H9 (cell line): ENCODE measurements at regions not wholly inside any gene's neighbourhood (a gene's known extent, or its start where the extent isn't known, plus 50 kb on each side); places are given as distances from the start of the nearest gene placed in this dataset.

Source experiments
- DNase-seq: peaks from one replicate; pipeline ENCODE4 v3.0.0-alpha.2; 2017
- H2AFZ ChIP-seq: one replicate; pipeline ENCODE4 v1.6.1; 2013; ENCODE audit warnings: mild to moderate bottlenecking, low read length, control low read depth, moderate library complexity
- H2AK5ac ChIP-seq: 2 replicates; pipeline ENCODE4 v1.6.1; 2013; ENCODE audit warnings: low read length, control low read depth, mixed read lengths; ENCODE audit not compliant: insufficient read length
- H2BK120ac ChIP-seq: one replicate; pipeline ENCODE4 v1.6.1; 2013; ENCODE audit warnings: low read depth, mild to moderate bottlenecking, low read length, control low read depth, inconsistent platforms; ENCODE audit not compliant: poor library complexity, severe bottlenecking
- H2BK12ac ChIP-seq: 2 replicates; pipeline ENCODE4 v1.6.1; 2013; ENCODE audit warnings: low read length, control low read depth, mixed read lengths, low read depth; ENCODE audit not compliant: insufficient read length
- H2BK15ac ChIP-seq: 2 replicates; pipeline ENCODE4 v1.6.1; 2013; ENCODE audit warnings: low read depth, low read length, control low read depth
- H2BK20ac ChIP-seq: one replicate; pipeline ENCODE4 v1.6.1; 2013; ENCODE audit warnings: low read depth, mild to moderate bottlenecking, low read length, control low read depth, inconsistent platforms; ENCODE audit not compliant: poor library complexity, severe bottlenecking
- H2BK5ac ChIP-seq: 2 replicates; pipeline ENCODE4 v1.6.1; 2013; ENCODE audit warnings: low read length, control low read depth, mixed read lengths; ENCODE audit not compliant: insufficient read length
- H3K14ac ChIP-seq: 2 replicates; pipeline ENCODE4 v1.6.1; 2013; ENCODE audit warnings: low read length, control low read depth; ENCODE audit not compliant: insufficient read depth
- H3K18ac ChIP-seq: 2 replicates; pipeline ENCODE4 v1.6.1; 2013; ENCODE audit warnings: low read depth, mild to moderate bottlenecking, mixed read lengths, low read length, control low read depth; ENCODE audit not compliant: insufficient read length
- H3K23ac ChIP-seq: 2 replicates; pipeline ENCODE4 v1.6.1; 2013; ENCODE audit warnings: low read length, control low read depth, mixed read lengths, low read depth; ENCODE audit not compliant: insufficient read length
- H3K23me2 ChIP-seq: 2 replicates; pipeline ENCODE4 v1.6.1; 2013; ENCODE audit warnings: low read depth, mild to moderate bottlenecking, mixed read lengths, low read length, control low read depth; ENCODE audit not compliant: insufficient read length, poor library complexity, severe bottlenecking
- H3K27ac ChIP-seq: 2 replicates; pipeline ENCODE4 v1.5.1; 2013; ENCODE audit warnings: low read length, control low read depth, mixed read lengths, low read depth; ENCODE audit not compliant: insufficient read length
- H3K27me3 ChIP-seq: 2 replicates; pipeline ENCODE4 v1.6.1; 2013; ENCODE audit warnings: low read length, control low read depth, inconsistent platforms; ENCODE audit not compliant: insufficient read depth
- H3K4ac ChIP-seq: 2 replicates; pipeline ENCODE4 v1.6.1; 2013; ENCODE audit warnings: low read depth, mild to moderate bottlenecking, control low read depth, inconsistent platforms, low read length, moderate library complexity
- H3K4me1 ChIP-seq: 2 replicates; pipeline ENCODE4 v1.6.1; 2013; ENCODE audit warnings: low read length, control low read depth, inconsistent platforms; ENCODE audit not compliant: insufficient read depth
- H3K4me2 ChIP-seq: 2 replicates; pipeline ENCODE4 v1.6.1; 2013; ENCODE audit warnings: low read length, control low read depth, mixed read lengths; ENCODE audit not compliant: insufficient read length, insufficient read depth
- H3K56ac ChIP-seq: 2 replicates; pipeline ENCODE4 v1.6.1; 2013; ENCODE audit warnings: low read depth, mild to moderate bottlenecking, mixed read lengths, low read length, control low read depth; ENCODE audit not compliant: insufficient read length
- H3K79me1 ChIP-seq: 2 replicates; pipeline ENCODE4 v1.6.1; 2013; ENCODE audit warnings: low read depth, mild to moderate bottlenecking, moderate library complexity, low read length, control low read depth, inconsistent platforms; ENCODE audit not compliant: insufficient read depth, poor library complexity, severe bottlenecking
- H3K79me2 ChIP-seq: 2 replicates; pipeline ENCODE4 v1.6.1; 2013; ENCODE audit warnings: low read length, control low read depth, inconsistent platforms; ENCODE audit not compliant: insufficient read depth
- H3K9ac ChIP-seq: 2 replicates; pipeline ENCODE4 v1.6.1; 2013; ENCODE audit warnings: low read length, control low read depth, mixed read lengths; ENCODE audit not compliant: insufficient read length; ENCODE audit errors: extremely low read depth
- H3K9me3 ChIP-seq: one replicate; pipeline ENCODE4 v1.6.1; 2013; ENCODE audit warnings: low read depth, low read length, inconsistent platforms; ENCODE audit not compliant: control insufficient read depth
- H3T11ph ChIP-seq: one replicate; pipeline ENCODE4 v1.6.1; 2013; ENCODE audit warnings: mild to moderate bottlenecking, low read length, control low read depth, inconsistent platforms
- H4K20me1 ChIP-seq: one replicate; pipeline ENCODE4 v1.6.1; 2013; ENCODE audit not compliant: control insufficient read depth, insufficient read length, insufficient read depth
- H4K5ac ChIP-seq: 2 replicates; pipeline ENCODE4 v1.6.1; 2013; ENCODE audit warnings: low read depth, mild to moderate bottlenecking, mixed read lengths, low read length, control low read depth; ENCODE audit not compliant: insufficient read length
- H4K8ac ChIP-seq: replicated peaks from 2 replicates; pipeline ENCODE4 v1.6.1; 2013; ENCODE audit warnings: low read length, control low read depth, mixed read lengths, low read depth; ENCODE audit not compliant: insufficient read length
- H4K91ac ChIP-seq: 2 replicates; pipeline ENCODE4 v1.6.1; 2013; ENCODE audit warnings: low read depth, mild to moderate bottlenecking, moderate library complexity, mixed read lengths, low read length, control low read depth; ENCODE audit not compliant: insufficient read length
- H3K27ac Mint-ChIP-seq, 3 experiments: 2 replicates in 2 of 3; 3 replicates in 1 of 3; pipeline ENCODE4 v1.8.0; 2020 to 2021; ENCODE audit warnings: mixed read lengths in 3 of 3, mild to moderate bottlenecking in 1 of 3, moderate library complexity in 1 of 3
- H3K27me3 Mint-ChIP-seq: 2 replicates; pipeline ENCODE4 v1.8.0; 2021; ENCODE audit warnings: low read depth, mild to moderate bottlenecking, moderate library complexity, mixed read lengths
- H3K36me3 Mint-ChIP-seq, 3 experiments: 2 replicates in 2 of 3; 3 replicates in 1 of 3; pipeline ENCODE4 v1.8.0; 2020 to 2021; ENCODE audit warnings: low read depth in 3 of 3, mixed read lengths in 3 of 3; ENCODE audit not compliant: insufficient read depth in 1 of 3
- H3K4me1 Mint-ChIP-seq, 2 experiments: 2 replicates each; pipeline ENCODE4 v1.8.0; 2020; ENCODE audit warnings: mixed read lengths in 2 of 2
- H3K4me3 Mint-ChIP-seq, 2 experiments: 2 replicates in 1 of 2; 3 replicates in 1 of 2; pipeline ENCODE4 v1.8.0; 2020 to 2021; ENCODE audit warnings: mild to moderate bottlenecking in 2 of 2, mixed read lengths in 2 of 2, moderate library complexity in 1 of 2
- H3K9me3 Mint-ChIP-seq, 2 experiments: 2 replicates in 1 of 2; 3 replicates in 1 of 2; pipeline ENCODE4 v1.8.0; 2020; ENCODE audit warnings: mild to moderate bottlenecking in 2 of 2, mixed read lengths in 2 of 2, moderate library complexity in 1 of 2
- WGBS: extraction: QIAGEN DNeasy Blood & Tissue Kit; methylation state at CpG from one replicate; pipeline ENCODE4 v1.1.7; 2013; ENCODE audit warnings: missing lambda C conversion rate, low lambda C conversion rate, mixed read lengths; ENCODE audit not compliant: insufficient read length; ENCODE audit errors: extremely low coverage; 5-methylcytosine and 5-hydroxymethylcytosine counted together
- TF ChIP-seq, protein P1 (sequence below): fragments of 200-600 bp; sonication (generic); conservative IDR thresholded peaks from 3 replicates; pipeline ENCODE4 v1.8.0; 2021; ENCODE audit warnings: antibody characterized with exemption, mild to moderate bottlenecking

DNA sequence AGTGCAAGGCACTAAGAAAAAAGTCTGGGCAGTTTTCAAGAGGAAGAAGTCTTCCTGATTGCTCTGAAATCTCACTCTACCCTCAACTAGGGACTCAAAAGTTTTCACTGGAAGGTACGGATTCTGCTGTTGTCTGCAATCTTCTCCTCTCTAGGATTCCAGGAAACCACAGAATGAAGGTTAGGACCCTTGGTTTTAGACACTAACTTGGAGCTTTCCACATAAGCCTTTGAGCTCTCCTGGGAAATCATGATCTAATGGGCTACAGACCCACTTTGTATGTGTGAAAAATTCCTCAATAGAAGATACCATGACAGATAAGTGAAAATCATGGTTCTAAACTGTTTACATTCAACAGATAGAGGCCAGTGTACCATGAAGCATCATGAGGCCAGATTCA lies 265.1 kb downstream of the PSAT1 start:
- H4K5ac ChIP-seq = no peak overlapping the region
- no peak for DNase-seq
- no peak overlapping the region for H4K91ac ChIP-seq
- H3K27ac ChIP-seq = no peak overlapping the region
- no peaks in the 10 kb centered on the region for H3K79me2 ChIP-seq
- no peaks in the 10 kb centered on the region for H3K27me3 ChIP-seq
- no peak overlapping the region for H3K4me2 ChIP-seq
- no peak overlapping the region for H3K4ac ChIP-seq
- H3K9me3 ChIP-seq = no peaks in the 10 kb centered on the region
- no peak overlapping the region for H2BK12ac ChIP-seq
- Mint-ChIP-seq H3K4me3 (no peak overlapping the region), H3K27me3 (no peaks in the 10 kb centered on the region), H3K36me3 (no peaks in the 10 kb centered on the region), H3K27ac (no peak overlapping the region), H3K4me1 (no peaks in the 10 kb centered on the region), H3K9me3 (no peaks in the 10 kb centered on the region)
- no peaks in the 10 kb centered on the region for H3K4me1 ChIP-seq
- no peak overlapping the region for H2BK15ac ChIP-seq
- H2AFZ ChIP-seq = no peak overlapping the region
- no peak overlapping the region for H2BK20ac ChIP-seq
- no peak overlapping the region for H3K9ac ChIP-seq
- H3K79me1 ChIP-seq = no peaks in the 10 kb centered on the region
- no peak overlapping the region for H3T11ph ChIP-seq
- H4K8ac ChIP-seq = no peak overlapping the region
- no peaks in the 10 kb centered on the region for H4K20me1 ChIP-seq
- no peaks in the 10 kb centered on the region for H3K23me2 ChIP-seq
- H2BK120ac ChIP-seq = no peak overlapping the region
- H2AK5ac ChIP-seq = no peak overlapping the region
- H3K14ac ChIP-seq = no peak overlapping the region
- H2BK5ac ChIP-seq = no peak overlapping the region
- no peak overlapping the region for H3K56ac ChIP-seq
- no peak overlapping the region for H3K18ac ChIP-seq
- WGBS = no CpG with 5 or more reads among the region's 1 CpG
- TF ChIP-seq, protein P1, sequence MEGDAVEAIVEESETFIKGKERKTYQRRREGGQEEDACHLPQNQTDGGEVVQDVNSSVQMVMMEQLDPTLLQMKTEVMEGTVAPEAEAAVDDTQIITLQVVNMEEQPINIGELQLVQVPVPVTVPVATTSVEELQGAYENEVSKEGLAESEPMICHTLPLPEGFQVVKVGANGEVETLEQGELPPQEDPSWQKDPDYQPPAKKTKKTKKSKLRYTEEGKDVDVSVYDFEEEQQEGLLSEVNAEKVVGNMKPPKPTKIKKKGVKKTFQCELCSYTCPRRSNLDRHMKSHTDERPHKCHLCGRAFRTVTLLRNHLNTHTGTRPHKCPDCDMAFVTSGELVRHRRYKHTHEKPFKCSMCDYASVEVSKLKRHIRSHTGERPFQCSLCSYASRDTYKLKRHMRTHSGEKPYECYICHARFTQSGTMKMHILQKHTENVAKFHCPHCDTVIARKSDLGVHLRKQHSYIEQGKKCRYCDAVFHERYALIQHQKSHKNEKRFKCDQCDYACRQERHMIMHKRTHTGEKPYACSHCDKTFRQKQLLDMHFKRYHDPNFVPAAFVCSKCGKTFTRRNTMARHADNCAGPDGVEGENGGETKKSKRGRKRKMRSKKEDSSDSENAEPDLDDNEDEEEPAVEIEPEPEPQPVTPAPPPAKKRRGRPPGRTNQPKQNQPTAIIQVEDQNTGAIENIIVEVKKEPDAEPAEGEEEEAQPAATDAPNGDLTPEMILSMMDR = no peak
- no peak overlapping the region for H3K23ac ChIP-seq
